Gastroesophageal sphincter (tissue), 3 donors: ENCODE measurements at regions not wholly inside any gene's neighbourhood (a gene's known extent, or its start where the extent isn't known, plus 50 kb on each side); places are given as distances from the start of the nearest gene placed in this dataset.

Source experiments
- CTCF ChIP-seq, 4 experiments: fragments of 200-600 bp in 2 of 4; fragments of 450-650 bp in 2 of 4; sonication (generic) in 1 of 4; IDR thresholded peaks; one replicate each; pipeline ENCODE4 v1.5.1; 2017 to 2019; ENCODE audit warnings: antibody characterized with exemption in 4 of 4, mild to moderate bottlenecking in 2 of 4, moderate library complexity in 2 of 4
- EP300 ChIP-seq: sonication (generic); formaldehyde crosslinking; IDR thresholded peaks from one replicate; pipeline ENCODE4 v1.6.1; 2017; ENCODE audit warnings: antibody characterized with exemption, mild to moderate bottlenecking
- POLR2AphosphoS5 ChIP-seq: sonication (generic); formaldehyde crosslinking; IDR thresholded peaks from one replicate; pipeline ENCODE4 v1.6.1; 2017; ENCODE audit warnings: antibody characterized with exemption

DNA sequence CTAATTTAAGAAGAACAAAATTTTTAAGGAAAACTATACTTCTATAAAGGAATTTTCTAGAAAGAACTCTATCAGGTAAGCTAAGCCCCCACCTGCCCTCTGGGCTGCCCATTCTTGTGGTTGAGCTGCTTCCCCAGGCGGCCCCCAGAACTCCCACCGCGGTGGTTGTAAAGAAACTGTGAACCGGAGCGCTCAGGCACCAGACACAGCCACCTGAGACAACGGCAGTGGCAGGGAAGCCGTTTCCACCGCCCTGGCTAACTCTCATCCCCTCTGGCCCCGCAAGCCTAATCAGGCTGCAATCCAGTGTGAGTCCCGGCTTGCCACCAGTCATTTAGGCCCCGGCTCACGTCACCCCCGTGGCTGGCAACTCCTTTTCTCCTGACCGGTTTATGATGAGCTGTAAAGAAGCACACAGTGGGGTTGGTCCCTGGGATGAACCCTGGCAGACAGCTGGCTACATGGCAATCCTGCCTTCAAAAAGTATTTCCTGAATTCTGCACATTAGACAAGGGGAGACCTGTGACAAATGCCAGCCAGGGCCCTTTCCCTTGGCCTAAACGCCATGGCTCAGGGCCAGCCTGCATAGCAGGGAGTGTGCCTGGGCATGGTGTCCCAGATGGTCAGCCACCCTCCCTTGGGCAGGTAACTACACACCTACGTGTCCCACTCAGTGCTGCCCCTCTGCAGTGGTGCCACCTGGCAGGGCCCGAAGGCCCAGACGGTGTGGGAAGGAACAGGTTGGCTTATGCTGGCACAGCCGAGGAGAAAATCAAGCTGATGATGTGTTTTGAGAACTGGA, 63.8 kb upstream of the GPR31 start:
- TF ChIP-seq CTCF (IDR thresholded peaks at IDR 0.05), result no peak
- TF ChIP-seq EP300, result no peak
- no peak for TF ChIP-seq POLR2AphosphoS5
